Stimulated activated CD4-positive, alpha-beta T cell treated with anti-CD3 and anti-CD28 coated beads, Interleukin-2, amount 100 ng/mL, for 48 hours (primary cell): ENCODE measurements at regions not wholly inside any gene's neighbourhood (a gene's known extent, or its start where the extent isn't known, plus 50 kb on each side); places are given as distances from the start of the nearest gene placed in this dataset.
"Not testable (repeated sequence)": the region's sequence is repeated elsewhere in the genome, so short reads cannot be mapped to it uniquely, and the experiment has no call there.

ENCODE experiments used
- DNase-seq, 2 donors: peaks; one replicate each; pipeline ENCODE4 v3.0.0-alpha.2; 2020

DNA sequence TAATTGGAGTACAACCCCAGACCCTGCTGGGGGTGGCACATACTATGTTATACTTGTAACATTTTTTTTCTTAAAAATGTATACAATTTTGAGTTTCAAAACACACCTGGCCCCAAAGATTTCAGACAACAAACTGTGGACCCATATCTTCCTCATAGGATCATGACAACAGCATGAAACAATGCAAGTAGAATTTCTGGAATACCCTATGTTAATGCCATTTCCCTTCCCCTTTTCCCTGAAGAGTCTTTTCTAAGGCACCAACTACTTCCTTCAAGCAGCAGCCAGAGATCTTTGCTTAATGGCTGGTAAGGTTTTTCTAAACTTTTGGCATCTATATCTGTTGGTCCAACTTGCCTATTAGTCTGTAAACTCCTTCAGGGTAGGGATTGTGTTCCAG is 99.9 kb upstream of the SERBP1 start:
- DNase-seq = no peak

DNA sequence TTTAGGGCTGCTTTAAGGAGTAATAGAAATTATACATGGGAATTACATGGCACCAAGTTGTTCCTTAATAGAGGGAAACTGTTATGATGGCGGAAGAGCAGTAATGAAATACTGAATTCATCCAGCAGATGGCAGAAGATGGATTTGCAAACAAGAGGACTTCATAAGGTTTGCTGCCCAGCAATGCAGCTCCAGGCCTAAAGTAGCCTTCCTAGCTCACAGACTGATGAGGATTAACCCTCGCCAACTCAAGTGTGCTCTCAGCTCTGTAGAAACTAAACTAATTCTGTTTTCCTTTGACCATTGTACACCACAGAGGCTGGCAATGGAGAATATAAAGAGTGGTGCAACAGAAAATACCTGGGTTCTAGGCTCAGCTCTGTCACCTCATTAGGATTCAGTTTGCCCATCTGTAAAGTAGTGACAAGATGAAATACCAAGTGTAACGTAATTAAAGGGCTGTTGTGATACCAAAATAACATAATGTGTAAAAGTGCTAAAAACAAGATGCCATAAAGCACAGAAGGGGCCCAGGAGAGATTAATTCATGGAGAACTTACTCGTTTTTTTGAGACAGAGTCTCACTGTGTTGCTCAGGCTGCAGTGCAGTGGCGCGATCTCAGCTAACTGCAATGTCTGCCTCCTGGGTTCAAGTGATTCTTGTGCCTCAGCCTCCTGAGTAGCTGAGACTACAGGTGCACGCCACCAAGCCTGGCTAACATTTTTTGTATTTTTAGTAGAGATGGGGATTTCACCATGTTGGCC is 102.4 kb upstream of the SERBP1 start:
- no peak for DNase-seq

DNA sequence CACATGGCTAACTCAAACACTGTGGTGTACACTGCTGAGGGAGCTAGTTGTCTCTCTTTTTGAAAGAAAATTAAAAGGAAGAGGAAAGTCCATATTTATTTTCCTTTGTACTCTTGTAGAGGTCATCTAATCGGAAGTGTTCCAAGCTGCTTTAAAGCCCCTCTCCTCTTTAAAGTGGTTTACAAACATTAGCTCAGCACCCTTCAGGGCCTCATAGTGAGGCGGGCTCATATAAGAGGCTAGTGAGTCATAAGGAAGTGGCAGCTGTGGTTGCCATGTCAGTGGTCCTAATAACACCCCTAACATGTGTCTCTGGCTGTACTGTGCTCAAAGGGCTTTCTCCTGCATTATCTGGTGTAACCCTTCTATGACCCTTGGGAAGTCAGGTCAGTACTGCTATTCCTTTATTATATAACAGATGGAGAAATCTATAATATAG is 104.4 kb upstream of the SERBP1 start:
- DNase-seq = no peak

DNA sequence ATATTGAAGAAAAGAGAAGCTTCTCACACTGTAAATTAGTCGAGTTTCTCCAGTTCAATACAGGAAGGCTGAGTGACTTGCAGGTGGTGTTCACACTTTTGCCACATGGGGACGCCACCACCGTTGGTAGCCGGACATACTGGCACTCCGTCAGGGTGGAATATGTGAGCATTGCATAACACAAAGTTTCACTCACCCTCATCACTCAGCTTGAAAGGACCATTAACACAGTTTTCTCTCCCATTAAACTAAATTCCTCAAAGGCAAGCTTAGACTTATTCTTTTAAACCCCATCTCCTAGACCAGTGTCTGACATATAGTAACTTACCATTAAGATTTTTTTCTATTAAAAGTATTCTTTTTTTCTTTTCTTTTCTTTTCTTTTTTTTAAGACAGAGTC is 105.3 kb upstream of the SERBP1 start:
- DNase-seq = peak; percentile 47 to 57

DNA sequence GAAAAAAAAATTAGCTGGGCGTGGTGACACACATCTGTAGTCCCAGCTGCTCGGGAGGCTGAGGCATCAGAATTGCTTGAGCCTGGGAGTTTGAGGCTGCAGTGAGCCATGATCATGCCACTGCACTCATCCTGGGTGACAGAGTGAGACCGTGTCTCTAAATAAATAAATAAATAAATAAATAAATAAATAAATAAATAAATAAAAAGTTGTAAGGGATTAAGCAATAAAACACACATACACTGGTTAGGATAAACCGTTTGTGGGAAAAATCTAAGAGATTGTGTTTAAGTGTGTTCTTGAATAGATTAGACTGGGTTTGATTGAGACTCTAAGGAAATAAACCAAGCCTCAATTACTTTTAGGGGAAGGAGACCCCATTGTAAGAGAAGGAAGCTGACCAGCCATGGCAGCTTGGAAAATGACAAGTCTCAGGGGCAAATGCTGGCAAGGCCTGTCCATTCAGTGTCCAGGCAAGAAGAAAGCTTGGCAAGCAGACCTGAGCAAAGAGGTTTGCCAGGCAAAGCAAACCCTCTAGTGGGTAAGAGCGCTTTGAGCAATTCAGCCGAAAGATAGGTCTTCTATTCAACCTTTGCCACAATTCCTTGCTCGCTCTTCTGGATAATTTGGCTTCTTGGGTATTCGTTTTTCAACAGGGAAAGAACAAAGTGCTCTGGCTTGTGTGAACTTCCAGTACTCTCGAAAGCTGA is 106.9 kb upstream of the SERBP1 start:
- no peak for DNase-seq

DNA sequence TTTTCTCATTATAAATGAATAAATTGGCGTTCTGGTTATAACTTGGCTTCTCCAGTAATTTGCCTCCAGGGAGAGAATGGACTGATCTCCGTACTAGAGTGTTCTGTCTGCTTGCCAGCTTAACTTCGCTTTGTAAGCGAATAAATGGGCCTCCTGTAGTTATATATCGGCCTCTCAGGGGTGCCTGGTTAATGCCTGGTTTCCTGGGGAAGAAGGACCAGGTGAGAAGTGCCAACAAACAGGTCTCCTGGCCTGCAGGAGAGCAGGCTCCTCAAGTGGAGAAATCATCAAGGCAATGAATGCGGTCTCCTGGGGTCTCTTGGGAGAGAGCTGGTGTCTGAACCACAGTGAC is 107.4 kb upstream of the SERBP1 start:
- no peak for DNase-seq

DNA sequence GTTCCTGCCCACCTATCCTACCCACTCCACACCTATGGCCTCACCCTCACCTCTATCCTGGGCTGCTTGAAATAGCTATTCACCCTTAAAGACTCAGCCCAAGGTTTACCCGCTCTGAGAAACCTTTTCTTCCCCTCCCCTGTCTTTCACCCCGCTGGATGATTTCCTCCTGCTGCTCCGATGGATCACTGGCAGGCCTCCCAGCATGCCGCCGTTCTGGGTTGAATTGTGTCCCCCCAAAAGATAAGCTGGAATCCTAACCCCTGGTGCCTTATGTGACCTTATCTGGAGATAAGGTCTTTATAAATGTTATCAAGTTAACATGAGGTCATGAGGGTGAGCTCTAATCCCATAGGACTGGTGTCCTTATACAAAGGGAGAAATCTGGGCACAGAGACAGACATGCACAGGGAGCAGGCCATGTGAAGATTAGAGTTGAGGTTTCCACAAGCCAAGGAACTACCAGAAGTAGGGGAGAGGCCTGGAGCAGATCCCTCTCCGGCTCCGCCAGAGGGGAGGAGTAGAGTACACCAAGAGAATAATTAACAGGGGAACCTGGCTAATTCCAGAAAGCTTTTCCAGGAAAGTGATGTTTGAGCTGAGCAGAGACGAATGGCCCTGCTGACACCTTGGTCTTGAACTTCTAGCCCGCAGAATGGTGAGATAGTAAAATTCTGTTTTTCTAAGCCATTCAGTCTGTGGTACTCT is 110.0 kb upstream of the SERBP1 start:
- no peak for DNase-seq

DNA sequence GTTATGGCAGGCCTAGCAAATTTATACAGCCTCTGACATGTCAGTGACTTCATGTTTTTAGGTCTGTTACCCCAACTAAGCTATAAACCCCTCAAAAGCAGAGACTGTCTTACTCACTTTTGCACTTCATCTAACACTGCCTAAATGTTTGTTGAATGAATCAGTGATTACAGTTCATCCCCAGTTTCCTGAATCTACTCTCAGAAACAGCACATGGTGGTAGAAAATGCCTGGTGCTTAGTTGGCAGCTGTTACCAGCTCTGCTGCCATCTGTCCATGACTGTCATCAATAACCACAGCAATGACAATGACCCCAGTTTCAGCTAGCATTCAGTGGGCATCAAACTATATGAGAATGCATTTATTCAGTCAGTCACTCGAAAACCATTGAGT is 110.5 kb upstream of the SERBP1 start:
- no peak for DNase-seq

DNA sequence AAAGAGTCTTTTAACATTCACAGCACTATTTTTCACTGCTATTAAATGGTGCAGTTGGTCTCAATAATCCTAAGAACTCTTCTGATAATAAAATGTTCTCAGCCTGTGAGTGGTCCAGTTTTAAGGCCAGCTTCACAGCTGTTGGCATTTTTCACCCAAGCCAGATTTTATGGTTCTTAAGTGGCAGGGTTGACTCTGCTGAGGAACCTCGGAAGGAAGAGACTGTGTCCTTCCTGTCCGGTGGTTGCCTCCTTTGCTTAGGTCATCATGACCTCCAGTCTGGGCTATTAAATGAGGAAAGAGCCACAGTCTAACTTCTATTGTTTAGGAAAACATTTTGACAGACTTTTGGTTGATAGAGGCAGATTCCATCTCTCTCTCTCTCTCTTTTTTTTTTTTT is 112.5 kb upstream of the SERBP1 start:
- no peak for DNase-seq

DNA sequence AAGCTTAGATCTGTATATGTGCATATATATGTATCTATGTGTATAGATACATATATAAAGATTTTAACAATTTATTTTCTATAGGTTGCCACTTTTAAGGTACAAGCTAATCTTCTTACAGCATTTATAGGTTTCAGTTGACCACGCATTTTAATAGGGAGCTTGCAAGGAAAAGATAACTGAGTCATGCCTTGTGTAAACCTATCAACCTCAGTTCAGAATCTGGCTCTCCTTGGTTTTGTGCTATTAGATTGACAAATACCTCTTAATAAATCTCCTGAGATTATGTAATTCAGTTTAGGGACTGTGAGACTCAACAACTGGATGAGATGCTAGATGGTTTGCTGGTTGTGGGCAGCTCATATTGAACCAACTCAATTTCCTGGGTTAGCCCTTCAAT is 114.7 kb upstream of the SERBP1 start:
- no peak for DNase-seq

DNA sequence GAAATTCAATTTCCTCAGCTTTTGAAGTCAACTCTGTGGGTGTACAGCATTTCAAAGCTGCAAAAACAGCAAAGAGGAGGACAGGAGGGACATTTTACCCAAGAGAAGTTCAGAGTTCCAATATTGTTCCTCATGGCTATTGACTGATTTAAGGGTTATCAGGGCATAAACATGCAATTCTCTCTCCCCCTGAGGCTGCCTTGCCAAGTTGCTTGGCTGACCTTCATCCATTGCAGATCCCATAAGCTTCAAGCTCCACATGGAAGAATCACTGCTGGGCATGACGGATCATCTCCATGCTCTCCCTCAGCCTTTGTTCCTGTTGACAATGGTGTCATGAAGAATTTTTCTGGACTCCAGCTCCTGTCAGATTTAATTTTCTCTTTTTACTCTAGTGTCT is 115.2 kb upstream of the SERBP1 start:
- no peak for DNase-seq

DNA sequence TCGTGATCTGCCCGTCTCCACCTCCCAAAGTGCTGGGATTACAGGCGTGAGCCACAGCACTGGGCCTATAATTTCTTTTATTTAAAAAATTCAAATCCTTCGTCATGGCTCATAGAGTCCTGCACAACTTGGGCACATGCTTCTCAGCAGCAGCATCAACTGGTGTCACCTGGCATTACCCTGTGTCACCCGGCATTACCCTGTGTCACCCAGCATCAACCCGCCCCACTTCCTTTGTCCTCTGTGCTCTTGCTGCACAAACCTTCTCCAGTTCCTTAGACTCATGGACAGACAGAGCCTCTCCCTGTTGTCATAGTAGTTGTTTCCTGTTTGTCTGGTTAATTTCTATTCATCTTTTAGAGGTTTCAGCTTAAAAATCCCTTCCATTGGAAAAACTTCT is 121.2 kb upstream of the SERBP1 start:
- no peak for DNase-seq

DNA sequence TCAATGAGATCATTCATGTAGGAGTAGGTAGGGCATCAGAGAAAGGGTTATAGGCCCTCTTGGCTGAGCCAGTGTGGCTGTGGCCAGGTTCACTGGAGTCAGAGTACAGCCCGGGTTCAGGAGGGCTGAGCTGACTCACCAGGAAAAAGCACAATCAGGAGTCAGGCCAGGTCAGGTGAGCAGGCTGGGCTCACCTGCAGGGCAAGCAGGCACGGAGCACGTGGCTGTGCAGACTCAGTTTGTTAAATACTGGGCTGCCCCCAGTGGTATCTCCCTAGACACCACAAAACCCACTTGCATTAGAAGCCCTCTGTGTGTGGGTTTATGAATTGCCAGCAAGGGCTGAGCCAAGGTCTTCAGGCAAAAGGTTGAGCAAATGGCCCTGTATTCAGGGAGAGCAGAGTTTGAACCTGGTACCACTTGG is 122.1 kb upstream of the SERBP1 start:
- DNase-seq = no peak

DNA sequence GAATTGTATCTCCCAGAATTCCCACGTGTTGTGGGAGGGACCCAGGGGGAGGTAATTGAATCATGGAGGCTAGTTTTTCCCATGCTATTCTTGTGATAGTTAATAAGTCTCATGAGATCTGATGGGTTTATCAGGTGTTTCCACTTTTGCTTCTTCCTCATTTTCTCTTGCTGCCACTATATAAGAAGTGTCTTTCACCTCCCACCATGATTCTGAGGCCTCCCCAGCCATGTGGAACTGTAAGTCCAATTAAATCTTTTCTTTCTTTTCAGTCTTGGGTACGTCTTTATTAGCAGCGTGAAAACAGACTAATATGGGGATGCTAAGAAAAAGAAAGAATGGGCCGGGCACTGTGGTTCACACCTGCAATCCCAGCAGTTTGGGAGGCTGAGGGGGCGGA is 124.0 kb upstream of the SERBP1 start:
- DNase-seq = not testable (repeated sequence)

DNA sequence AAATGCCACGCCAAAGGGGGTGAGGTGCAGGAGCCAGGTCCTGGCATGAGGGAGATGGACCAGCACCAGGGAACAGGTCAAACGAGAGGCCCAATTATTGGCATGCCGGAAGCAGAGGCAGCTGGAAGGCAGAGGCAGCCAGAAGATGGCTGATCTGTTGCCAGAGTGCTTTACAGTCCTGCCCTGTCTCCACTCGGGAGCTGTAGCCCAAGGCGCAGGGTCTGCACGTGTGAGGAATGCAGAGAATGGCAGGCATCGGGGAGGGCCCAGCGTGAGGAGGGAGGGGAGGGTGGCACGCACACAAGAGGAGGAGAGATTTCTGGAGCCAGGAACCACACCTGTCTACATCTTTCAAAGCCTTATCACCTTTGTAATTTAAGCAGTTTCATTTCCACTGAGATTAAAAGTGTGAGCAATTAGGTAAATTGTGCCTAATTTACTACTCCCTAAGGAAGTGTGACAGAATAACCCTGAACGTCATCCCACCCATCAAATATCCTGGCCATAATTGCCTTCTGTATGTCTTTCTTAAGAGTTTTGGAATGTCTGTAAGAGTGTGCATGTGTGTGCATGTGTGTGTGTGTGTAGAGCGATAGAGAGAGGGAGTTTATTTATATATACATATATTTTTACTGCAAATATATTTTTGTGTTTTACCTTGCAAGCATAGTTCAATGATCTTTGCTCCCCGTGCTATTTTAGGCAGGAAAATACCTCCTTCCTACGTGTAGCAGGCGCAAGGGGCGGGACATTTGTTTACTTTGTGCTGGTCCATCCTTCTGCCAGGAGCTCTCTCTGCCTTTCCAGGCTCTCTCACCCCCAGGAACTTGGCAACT is 125.5 kb upstream of the SERBP1 start:
- DNase-seq = no peak

DNA sequence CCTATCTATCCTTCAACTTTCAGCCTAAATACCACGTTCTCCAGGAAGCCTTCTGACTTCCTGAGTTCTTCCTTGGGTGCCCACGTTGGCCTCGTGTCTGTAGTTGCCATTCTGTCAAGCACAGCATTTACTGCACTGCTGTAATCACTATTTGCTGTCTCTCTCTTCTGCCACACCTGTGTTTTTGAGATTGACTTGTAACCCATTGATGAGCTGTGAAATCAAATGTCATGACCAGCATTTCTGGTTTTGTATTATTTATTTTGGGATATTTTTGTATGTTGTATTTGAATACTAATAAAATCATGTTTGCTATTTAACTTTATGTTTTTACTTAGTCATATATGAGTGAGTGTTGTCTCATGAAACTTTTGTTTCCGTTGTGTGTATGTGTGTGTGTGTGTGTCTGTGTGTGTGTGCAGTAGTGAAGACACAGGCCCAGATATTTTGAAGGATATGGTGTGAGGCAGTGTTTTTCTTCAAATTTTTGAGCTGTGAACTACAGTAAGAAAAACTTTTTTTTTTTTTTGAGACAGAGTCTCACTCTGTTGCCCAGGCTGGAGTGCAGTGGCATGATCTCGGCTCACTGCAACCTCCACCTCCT is 126.2 kb upstream of the SERBP1 start:
- no peak for DNase-seq

DNA sequence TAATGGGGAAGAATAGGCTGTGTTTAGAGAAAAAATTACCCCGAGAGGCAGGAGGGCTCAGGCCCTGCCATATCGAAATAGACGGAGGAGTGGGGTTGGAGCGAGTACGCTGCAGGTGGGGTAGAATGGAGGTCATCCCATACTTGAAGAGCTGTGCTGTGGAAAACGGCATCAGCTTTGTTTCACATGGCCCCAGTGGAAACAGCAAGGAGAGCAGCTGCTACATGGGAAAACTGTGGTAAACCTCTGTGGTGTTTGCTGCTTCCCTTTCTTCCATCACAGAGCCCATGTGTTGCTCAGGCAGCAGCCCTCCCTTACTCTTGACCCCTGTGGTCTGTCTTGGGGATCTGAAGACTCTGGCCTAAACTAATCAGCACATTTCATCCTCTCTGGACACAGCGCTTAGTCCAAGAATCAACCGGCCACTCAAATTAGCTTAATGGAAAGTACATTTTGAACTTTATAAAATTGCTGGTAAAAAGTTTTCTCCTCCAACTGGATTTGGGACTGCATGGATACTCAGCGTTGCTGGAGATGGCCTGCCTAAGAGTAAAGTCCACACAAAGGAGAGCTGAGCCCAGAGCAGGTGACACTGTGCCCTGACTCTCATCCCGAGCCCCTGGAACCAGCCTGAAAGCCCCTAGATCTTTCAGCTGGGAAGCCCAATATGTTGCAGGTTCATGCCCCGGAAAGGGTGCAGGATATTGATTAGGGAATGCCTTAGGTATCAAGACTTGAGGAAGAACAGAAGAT is 127.1 kb upstream of the GADD45A start:
- no peak for DNase-seq

DNA sequence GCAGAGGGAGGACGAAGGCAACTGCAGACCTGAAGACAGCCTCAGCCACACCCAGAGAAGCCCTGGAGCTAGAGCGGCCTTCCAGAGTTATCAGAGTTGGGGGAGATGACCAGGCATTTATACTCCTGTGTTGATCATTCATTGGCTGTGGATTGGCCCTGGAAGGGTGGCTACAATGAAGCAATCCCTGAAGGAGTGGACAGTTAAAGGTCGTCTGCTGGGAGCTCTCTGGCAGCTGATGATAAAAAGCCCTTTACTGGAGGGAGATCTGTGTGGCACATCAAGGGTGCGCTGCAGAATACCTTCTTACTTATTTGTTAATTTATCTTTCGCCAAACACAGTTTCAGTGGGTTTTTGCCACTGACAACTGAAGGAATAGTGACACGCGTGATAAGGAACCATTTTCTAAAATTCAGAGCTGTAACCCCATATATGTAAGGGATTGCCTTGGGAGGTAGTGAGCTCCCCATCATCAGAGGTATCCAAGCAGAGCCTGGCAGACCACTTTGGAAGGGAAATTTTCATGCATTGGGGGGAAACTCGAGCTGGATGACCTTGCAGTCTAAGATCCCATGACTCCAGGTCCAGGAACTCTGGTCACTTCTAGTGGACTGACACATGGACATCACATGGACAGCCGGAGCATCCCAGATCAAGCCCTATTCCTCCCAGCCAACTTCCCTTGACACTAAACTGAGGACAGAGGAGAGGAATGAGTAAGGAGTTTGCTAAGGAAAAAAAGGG is 126.4 kb upstream of the GADD45A start:
- no peak for DNase-seq

DNA sequence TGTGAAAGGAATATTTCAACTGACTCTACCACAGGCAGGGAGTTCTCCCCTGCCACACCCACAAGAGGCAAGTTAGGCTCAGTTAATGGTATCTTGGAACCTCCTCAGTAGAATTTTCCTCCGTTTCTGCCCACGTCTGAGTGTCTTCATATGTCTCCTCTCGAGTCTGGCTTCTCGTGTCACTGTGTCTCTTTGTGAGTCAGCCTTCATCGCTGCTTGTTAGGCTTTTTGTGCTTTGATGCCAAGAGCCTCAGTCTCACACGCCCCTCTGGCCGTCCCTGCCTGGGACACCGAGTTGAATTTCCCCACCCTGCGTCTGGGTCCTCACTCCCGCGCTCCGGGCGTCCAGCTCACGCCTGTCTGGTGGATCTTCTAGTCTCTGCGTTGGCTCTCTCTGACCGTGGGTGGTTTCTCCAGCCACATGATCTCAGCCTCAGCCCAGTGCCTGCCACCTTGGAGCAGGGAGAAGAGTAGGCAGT is 125.7 kb upstream of the GADD45A start:
- DNase-seq = no peak

DNA sequence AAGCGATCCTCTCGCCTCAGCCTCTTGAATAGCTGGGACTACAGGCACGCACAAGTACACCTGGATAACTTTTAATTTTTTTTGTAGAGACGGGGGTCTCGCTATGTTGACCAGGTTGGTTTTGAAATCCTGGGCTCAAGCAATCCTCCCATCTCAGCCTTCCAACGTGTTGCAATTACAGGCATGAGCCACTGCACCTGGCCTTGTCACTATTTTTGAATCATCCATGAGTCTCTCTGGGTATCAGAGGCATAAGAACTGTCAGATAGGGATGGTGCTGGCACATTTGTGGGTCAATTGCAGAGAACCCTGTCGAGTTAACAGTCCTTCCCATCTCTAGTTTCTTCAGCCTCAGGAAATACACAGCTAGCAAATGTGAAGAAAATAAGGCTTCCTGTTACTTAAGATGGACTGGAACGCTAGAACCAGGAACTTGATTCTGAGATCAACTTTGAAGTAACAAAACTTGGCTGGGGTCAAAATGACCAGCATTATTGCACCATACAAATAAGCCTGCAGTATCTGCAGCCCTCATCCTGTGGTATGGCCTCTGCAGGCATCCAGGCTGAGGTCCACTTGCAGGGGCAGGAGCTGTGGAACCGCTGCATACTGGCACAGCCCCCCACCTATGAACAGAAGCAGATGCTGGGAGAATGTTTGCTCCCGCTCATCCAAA is 124.3 kb upstream of the GADD45A start:
- DNase-seq = no peak
